ENCODE measurements at regions not wholly inside any gene's neighbourhood (a gene's known extent, or its start where the extent isn't known, plus 50 kb on each side); places are given as distances from the start of the nearest gene placed in this dataset.

GRCh38 chr1:199123615-199124014, 484.8 kb downstream of the PTPRC start:
- no peak overlapping the region for H3K4me3 ChIP-seq (ENCODE audit: low read depth, low read length)
- TF ChIP-seq, protein P1, sequence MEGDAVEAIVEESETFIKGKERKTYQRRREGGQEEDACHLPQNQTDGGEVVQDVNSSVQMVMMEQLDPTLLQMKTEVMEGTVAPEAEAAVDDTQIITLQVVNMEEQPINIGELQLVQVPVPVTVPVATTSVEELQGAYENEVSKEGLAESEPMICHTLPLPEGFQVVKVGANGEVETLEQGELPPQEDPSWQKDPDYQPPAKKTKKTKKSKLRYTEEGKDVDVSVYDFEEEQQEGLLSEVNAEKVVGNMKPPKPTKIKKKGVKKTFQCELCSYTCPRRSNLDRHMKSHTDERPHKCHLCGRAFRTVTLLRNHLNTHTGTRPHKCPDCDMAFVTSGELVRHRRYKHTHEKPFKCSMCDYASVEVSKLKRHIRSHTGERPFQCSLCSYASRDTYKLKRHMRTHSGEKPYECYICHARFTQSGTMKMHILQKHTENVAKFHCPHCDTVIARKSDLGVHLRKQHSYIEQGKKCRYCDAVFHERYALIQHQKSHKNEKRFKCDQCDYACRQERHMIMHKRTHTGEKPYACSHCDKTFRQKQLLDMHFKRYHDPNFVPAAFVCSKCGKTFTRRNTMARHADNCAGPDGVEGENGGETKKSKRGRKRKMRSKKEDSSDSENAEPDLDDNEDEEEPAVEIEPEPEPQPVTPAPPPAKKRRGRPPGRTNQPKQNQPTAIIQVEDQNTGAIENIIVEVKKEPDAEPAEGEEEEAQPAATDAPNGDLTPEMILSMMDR (IDR thresholded peaks at IDR 0.05; ENCODE audit: low read depth, low read length) = no peak

DNA sequence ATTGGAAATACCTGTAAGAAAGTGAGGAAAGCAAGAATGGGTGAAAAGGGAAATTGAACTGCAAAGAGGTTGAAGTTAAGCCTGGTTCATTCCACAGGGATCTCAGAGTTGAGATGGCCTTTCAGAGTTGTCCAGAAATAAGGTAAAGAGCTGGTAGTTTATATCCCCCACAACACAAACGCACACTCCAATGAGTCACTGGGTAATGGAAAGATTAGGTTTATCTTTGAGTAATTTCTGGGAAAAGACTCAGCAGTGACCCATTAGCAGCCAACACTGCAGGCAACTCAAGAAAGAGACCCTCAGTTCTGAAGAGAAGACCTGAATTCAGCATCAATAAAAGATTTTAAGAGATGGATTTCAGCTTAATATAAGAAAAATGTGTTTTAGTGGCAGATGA, 485.5 kb downstream of the PTPRC start:
- H3K4me3 ChIP-seq (ENCODE audit: low read depth, low read length) = no peak overlapping the region
- TF ChIP-seq, protein P1 (IDR thresholded peaks at IDR 0.05; ENCODE audit: low read depth, low read length) = no peak

DNA sequence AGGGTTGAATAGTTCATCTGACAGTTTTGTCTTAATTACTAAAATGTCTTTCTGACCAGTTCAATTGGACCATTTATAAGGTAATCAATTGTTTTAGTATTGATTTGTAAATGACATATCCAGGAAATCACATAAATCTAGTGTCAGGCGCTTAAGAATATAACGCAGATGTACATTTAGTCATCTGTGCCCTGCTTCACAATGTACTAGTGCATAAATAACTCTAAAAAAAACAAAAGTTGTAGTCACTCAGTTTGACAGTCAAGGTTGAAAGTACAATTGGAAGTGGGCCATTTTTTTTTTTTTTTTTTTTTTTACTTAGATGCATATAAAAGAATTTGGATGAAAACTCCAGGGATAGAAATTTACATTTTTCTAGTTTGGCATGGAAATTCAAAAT, 490.4 kb downstream of the PTPRC start:
- TF ChIP-seq, protein P1 (IDR thresholded peaks at IDR 0.05; ENCODE audit: low read depth, low read length) = no peak
- H3K4me3 ChIP-seq (ENCODE audit: low read depth, low read length) = no peak overlapping the region

DNA sequence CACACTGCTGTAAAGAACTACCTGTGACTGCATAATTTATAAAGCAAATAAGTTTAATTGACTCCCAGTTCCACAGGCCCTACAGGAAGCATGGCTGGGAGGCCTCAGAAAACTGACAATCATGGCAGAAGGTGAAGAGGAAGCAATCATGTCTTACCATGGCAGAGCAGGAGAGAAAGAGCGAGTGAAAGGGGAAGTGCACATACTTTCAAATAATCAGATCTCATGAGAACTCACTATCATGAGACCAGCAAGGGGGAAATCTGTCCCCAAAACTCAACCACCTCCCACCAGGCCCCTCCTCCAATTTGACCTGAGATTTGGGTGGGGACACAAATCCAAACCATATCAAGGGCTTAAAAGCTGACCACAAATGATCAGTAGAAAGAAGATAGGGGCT, 493.2 kb downstream of the PTPRC start:
- TF ChIP-seq, protein P1 (IDR thresholded peaks at IDR 0.05; ENCODE audit: low read depth, low read length) = no peak

GRCh38 chr1:199135901-199136300, 497.1 kb downstream of the PTPRC start:
- TF ChIP-seq, protein P1 (IDR thresholded peaks at IDR 0.05; ENCODE audit: low read depth, low read length) = no peak
- no peak overlapping the region for H3K4me3 ChIP-seq (ENCODE audit: low read depth, low read length)

More for the DNA sequence above, 493.2 kb downstream of the PTPRC start:
- H3K4me3 ChIP-seq (ENCODE audit: low read depth, low read length) = no peak overlapping the region

GRCh38 chr1:199138061-199138460, 499.2 kb downstream of the PTPRC start:
- TF ChIP-seq, protein P1 (IDR thresholded peaks at IDR 0.05; ENCODE audit: low read depth, low read length) = no peak
- H3K4me3 ChIP-seq (ENCODE audit: low read depth, low read length) = no peak overlapping the region

GRCh38 chr1:199149591-199149990, 510.8 kb downstream of the PTPRC start:
- TF ChIP-seq, protein P1 (IDR thresholded peaks at IDR 0.05; ENCODE audit: low read depth, low read length) = no peak
- H3K4me3 ChIP-seq (ENCODE audit: low read depth, low read length) = no peak overlapping the region
